ENCODE measurements at regions not wholly inside any gene's neighbourhood (a gene's known extent, or its start where the extent isn't known, plus 50 kb on each side); places are given as distances from the start of the nearest gene placed in this dataset.

DNA sequence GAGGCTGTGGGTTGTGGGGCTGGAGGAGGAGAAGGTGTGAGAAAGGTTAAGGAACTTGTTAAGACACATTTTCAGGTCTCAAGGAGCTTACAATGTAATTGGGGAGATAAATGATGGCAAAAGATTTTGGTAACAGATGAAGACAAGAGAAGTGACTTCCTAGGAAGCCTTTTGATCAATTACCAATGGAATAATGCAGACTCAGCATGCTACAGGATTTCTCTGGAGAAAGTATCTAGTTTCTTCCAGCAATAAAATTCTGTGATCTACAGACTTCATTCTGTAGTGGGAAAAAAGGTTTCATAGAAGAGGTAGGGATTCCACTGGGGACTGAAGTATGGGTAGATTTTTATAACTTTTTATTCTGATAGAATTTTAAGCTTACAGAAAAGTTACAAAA, 184.2 kb upstream of the RHOBTB1 start:
- H3K4me3 ChIP-seq = no peak overlapping the region
- H3K9me3 ChIP-seq = no peaks in the 10 kb centered on the region
- H3K27ac ChIP-seq = no peak overlapping the region
- no peaks in the 10 kb centered on the region for H3K36me3 ChIP-seq
- intact Hi-C loops (cut with DNase I; ENCODE audit: low total_unique reads) = no loop called here
- TF ChIP-seq POLR2A (IDR thresholded peaks at IDR 0.05) = no peak
- TF ChIP-seq, protein P1, sequence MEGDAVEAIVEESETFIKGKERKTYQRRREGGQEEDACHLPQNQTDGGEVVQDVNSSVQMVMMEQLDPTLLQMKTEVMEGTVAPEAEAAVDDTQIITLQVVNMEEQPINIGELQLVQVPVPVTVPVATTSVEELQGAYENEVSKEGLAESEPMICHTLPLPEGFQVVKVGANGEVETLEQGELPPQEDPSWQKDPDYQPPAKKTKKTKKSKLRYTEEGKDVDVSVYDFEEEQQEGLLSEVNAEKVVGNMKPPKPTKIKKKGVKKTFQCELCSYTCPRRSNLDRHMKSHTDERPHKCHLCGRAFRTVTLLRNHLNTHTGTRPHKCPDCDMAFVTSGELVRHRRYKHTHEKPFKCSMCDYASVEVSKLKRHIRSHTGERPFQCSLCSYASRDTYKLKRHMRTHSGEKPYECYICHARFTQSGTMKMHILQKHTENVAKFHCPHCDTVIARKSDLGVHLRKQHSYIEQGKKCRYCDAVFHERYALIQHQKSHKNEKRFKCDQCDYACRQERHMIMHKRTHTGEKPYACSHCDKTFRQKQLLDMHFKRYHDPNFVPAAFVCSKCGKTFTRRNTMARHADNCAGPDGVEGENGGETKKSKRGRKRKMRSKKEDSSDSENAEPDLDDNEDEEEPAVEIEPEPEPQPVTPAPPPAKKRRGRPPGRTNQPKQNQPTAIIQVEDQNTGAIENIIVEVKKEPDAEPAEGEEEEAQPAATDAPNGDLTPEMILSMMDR (IDR thresholded peaks at IDR 0.05) = no peak
- H3K4me1 ChIP-seq = no peaks in the 10 kb centered on the region
- no peaks in the 10 kb centered on the region for H3K27me3 ChIP-seq
- no peak for DNase-seq

DNA sequence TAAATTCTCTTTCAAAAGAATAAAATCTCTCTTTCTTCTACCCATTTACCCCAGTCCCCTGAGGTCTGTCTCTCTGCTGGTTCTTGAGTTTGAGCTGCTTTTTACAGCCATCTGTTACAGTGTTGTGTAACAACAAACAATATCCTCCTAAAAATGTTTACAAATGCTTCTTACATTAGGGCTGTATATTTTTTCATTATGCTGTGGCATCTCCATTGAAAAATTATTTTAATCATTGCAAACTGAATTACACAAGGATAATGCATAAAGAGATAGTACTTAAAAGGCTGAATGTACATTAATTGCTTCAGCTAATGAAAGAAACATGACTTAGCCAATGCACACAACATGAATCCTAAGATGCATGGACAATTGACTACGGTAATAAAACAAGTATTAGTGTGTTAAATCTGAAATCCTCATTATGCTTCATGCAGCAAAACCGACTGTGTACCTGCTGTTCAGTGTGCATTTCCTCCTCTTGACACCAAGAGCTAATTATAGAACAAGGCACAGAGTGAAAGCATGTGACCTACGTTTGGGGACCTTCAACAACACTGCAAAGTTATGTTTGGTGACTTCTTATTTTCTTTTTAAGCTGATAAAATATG, 181.7 kb upstream of the RHOBTB1 start:
- TF ChIP-seq, protein P1 (IDR thresholded peaks at IDR 0.05) = no peak
- TF ChIP-seq POLR2A (IDR thresholded peaks at IDR 0.05) = no peak
- H3K36me3 ChIP-seq = no peaks in the 10 kb centered on the region
- DNase-seq = no peak
- H3K4me1 ChIP-seq = no peaks in the 10 kb centered on the region
- H3K27ac ChIP-seq = no peak overlapping the region
- no peaks in the 10 kb centered on the region for H3K27me3 ChIP-seq
- H3K4me3 ChIP-seq = no peak overlapping the region
- intact Hi-C loops (cut with DNase I; ENCODE audit: low total_unique reads) = no loop called here
- no peaks in the 10 kb centered on the region for H3K9me3 ChIP-seq

DNA sequence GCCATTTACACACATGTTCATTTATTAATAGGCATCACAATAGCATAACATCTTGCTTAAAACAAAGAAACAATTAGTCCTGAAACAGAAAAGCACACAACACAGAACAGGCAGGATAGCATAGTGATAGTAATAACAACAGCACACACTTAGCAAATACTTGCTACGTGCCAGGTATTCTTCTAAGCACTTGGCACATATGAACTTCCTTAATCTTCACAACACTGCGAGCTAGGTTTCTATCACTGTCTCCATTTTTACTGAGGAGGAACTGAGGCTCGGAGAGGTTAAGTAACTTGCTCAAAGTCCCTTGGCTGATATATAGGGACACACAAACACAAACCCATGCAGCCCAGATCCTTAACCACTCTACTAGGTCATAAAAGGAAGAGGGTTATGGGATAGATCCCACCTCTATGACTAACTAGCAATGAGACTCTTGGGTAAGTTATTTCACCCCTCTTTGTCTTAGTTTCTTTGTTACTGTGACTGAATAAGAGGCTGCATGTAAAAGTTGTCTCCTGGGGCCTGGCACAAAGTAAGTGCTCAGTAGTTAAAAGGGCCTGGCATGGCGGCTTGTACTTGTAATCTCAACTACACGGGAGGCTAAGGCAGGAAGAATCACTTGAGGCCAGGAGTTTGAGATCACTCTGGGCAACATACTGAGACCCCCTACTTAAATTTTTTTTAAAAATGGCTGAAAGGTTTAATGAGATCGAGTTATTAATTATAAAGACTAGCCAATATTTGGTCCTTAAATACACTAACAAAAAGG, 181.0 kb upstream of the RHOBTB1 start:
- no peak overlapping the region for H3K27ac ChIP-seq
- DNase-seq = no peak
- H3K27me3 ChIP-seq = no peaks in the 10 kb centered on the region
- no peak for TF ChIP-seq POLR2A (IDR thresholded peaks at IDR 0.05)
- TF ChIP-seq, protein P1 (IDR thresholded peaks at IDR 0.05) = no peak
- no peaks in the 10 kb centered on the region for H3K4me1 ChIP-seq
- no peaks in the 10 kb centered on the region for H3K9me3 ChIP-seq
- no peaks in the 10 kb centered on the region for H3K36me3 ChIP-seq
- no peak overlapping the region for H3K4me3 ChIP-seq
- intact Hi-C loops (cut with DNase I; ENCODE audit: low total_unique reads) = no loop called here

DNA sequence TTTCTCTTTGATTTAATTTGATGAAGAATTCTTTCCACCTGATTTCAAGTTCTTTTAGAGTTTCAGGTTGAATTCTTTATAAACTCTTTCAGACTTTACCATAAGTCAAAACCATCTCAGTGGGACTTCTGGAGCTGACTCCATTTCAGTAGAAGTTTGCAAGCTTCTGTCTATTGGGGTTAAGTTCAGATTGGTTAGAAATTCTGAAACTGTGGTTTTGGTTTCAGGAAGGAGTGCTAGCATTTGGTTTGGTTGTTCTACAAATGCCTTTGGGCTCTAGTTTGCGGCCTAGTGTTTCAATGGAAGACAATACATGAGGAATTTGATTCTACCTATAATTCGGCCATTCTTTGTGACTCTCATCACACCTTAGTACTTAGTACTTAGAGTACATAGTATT, 176.8 kb upstream of the RHOBTB1 start:
- no peak for TF ChIP-seq POLR2A (IDR thresholded peaks at IDR 0.05)
- TF ChIP-seq, protein P1 (IDR thresholded peaks at IDR 0.05) = no peak
- intact Hi-C loops (cut with DNase I; ENCODE audit: low total_unique reads) = no loop called here
- H3K27me3 ChIP-seq = no peaks in the 10 kb centered on the region

GRCh38 chr10:61119573-61119972, 175.6 kb upstream of the RHOBTB1 start:
- intact Hi-C loops (cut with DNase I; ENCODE audit: low total_unique reads) = no loop called here
- H3K4me3 ChIP-seq = no peak overlapping the region
- no peaks in the 10 kb centered on the region for H3K27me3 ChIP-seq
- TF ChIP-seq, protein P1 (IDR thresholded peaks at IDR 0.05) = no peak
- no peak for TF ChIP-seq POLR2A (IDR thresholded peaks at IDR 0.05)
- no peaks in the 10 kb centered on the region for H3K4me1 ChIP-seq
- no peak overlapping the region for H3K27ac ChIP-seq
- H3K36me3 ChIP-seq = no peaks in the 10 kb centered on the region
- DNase-seq = no peak
- H3K9me3 ChIP-seq = no peaks in the 10 kb centered on the region

More for the DNA sequence above, 176.8 kb upstream of the RHOBTB1 start:
- Histone ChIP-seq H3K4me1 (no peaks in the 10 kb centered on the region), H3K9me3 (no peaks in the 10 kb centered on the region), H3K4me3 (no peak overlapping the region), H3K36me3 (no peaks in the 10 kb centered on the region), H3K27ac (no peak overlapping the region)
- no peak for DNase-seq

Measured in uterus (tissue), 3 donors.